Nephron (organoid): ENCODE measurements at regions not wholly inside any gene's neighbourhood (a gene's known extent, or its start where the extent isn't known, plus 50 kb on each side); places are given as distances from the start of the nearest gene placed in this dataset.

Experiments used
- H3K27ac Mint-ChIP-seq, 3 experiments: 2 replicates each; pipeline ENCODE4 v1.8.0; 2020; ENCODE audit warnings: mixed read lengths in 3 of 3, mild to moderate bottlenecking in 2 of 3, moderate library complexity in 1 of 3
- H3K27me3 Mint-ChIP-seq: 2 replicates; pipeline ENCODE4 v1.8.0; 2021; ENCODE audit warnings: low read depth, mild to moderate bottlenecking, moderate library complexity, mixed read lengths
- H3K36me3 Mint-ChIP-seq: 2 replicates; pipeline ENCODE4 v1.8.0; 2020; ENCODE audit warnings: low read depth, mixed read lengths
- H3K4me1 Mint-ChIP-seq: 2 replicates; pipeline ENCODE4 v1.8.0; 2020; ENCODE audit warnings: mixed read lengths
- H3K4me3 Mint-ChIP-seq, 3 experiments: 2 replicates each; pipeline ENCODE4 v1.8.0; 2020; ENCODE audit warnings: mild to moderate bottlenecking in 3 of 3, mixed read lengths in 3 of 3, moderate library complexity in 2 of 3
- H3K9me3 Mint-ChIP-seq: 2 replicates; pipeline ENCODE4 v1.8.0; 2020; ENCODE audit warnings: mixed read lengths
- TF ChIP-seq, protein P1 (sequence below), 3 experiments: fragments of 200-600 bp; sonication (generic); IDR thresholded peaks; one replicate each; pipeline ENCODE4 v1.5.0; 2021; ENCODE audit warnings: antibody characterized with exemption in 3 of 3; ENCODE audit not compliant: unreplicated experiment in 3 of 3

DNA sequence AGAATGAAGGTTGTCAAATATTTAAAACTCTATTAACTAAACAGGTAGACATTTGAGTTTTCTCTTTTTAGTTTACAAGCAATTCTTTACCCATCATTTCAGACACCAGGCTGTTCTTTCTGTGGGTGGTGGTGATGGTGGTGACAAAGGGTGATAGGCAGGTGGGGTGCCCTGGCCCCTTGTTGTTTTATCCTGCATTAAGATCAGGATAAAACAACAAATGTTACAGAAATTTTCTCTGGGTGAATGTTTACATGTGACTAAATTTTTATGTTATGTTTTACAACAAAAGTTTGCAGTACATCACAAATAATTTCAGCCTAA is 85.9 kb upstream of the MDM1 start:
- H3K36me3 Mint-ChIP-seq: no peaks in the 10 kb centered on the region
- TF ChIP-seq, protein P1, sequence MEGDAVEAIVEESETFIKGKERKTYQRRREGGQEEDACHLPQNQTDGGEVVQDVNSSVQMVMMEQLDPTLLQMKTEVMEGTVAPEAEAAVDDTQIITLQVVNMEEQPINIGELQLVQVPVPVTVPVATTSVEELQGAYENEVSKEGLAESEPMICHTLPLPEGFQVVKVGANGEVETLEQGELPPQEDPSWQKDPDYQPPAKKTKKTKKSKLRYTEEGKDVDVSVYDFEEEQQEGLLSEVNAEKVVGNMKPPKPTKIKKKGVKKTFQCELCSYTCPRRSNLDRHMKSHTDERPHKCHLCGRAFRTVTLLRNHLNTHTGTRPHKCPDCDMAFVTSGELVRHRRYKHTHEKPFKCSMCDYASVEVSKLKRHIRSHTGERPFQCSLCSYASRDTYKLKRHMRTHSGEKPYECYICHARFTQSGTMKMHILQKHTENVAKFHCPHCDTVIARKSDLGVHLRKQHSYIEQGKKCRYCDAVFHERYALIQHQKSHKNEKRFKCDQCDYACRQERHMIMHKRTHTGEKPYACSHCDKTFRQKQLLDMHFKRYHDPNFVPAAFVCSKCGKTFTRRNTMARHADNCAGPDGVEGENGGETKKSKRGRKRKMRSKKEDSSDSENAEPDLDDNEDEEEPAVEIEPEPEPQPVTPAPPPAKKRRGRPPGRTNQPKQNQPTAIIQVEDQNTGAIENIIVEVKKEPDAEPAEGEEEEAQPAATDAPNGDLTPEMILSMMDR (IDR thresholded peaks at IDR 0.05; ENCODE audit: unreplicated experiment in 3 of 3): no peak
- H3K27ac Mint-ChIP-seq: no peak overlapping the region
- no peak overlapping the region for H3K4me3 Mint-ChIP-seq
- H3K27me3 Mint-ChIP-seq: no peaks in the 10 kb centered on the region
- peaks cover 29% of the 10 kb centered on the region for H3K4me1 Mint-ChIP-seq
- H3K9me3 Mint-ChIP-seq: no peaks in the 10 kb centered on the region

DNA sequence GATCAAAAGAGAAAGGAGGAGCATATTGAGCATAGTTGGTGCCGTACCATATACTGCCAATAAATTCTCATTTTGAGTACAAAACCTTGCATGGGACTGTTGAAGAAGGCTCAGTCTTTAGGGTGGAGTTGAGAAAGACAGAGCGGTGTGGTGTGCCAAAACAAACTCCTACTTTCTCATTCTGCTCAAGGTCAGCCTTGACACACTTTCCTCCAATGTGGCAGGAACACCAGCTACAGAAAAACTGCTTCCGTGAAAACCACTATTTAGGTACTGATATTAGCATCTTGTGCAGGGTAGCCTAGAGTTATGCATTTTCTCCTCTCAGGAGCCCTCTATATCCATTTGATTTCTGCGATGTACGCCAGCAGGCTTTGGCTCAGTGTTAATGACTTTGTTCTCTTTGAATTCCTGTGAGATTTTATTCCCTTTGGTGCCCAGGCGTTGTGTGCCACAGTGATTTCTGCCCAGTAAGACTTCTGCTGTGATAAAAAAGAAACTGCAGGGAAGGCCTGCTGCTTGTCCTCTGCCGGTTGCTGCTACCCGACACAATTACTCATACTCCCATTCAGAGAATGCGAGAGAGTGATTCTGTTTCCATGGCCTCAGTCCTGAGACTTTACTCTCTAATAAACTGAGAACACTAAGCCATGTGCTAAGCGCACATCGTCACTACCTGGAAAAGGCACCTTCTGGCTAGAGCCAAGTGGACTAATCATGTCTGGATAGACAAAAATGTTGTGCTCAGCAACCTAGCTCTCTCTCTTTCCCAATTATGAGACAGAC is 88.3 kb upstream of the MDM1 start:
- H3K4me3 Mint-ChIP-seq: no peak overlapping the region
- no peaks in the 10 kb centered on the region for H3K36me3 Mint-ChIP-seq
- peaks cover 2% of the 10 kb centered on the region for H3K9me3 Mint-ChIP-seq
- H3K4me1 Mint-ChIP-seq: peaks cover 31% of the 10 kb centered on the region
- peaks cover 4% of the 10 kb centered on the region for H3K27me3 Mint-ChIP-seq
- peak overlapping the region; percentile 1 to 31 (median 22) for H3K27ac Mint-ChIP-seq
- TF ChIP-seq, protein P1 (IDR thresholded peaks at IDR 0.05; ENCODE audit: unreplicated experiment in 3 of 3): no peak

DNA sequence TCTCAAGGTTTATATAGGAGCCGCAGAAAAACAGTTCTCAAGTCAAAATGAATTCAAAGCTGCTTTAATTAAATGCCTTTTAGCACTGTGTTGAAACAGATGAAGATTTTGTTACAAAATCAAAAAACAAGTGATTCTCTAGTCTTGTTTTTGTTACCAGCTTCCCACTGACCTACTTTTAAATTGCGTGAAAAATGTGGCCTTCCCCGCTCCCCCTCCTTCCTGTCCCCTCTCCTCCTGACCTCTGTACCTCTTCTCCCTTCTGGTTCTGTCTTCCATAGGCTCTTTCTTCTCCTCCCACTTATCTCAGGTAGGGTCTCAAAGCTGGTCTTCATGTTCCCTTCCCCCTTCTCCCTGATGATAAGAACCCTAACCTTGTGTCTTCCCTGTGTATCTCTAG is 90.0 kb upstream of the MDM1 start:
- peaks cover 31% of the 10 kb centered on the region for H3K4me1 Mint-ChIP-seq
- no peak overlapping the region for H3K4me3 Mint-ChIP-seq
- no peaks in the 10 kb centered on the region for H3K36me3 Mint-ChIP-seq
- H3K27ac Mint-ChIP-seq: no peak overlapping the region
- TF ChIP-seq, protein P1 (IDR thresholded peaks at IDR 0.05; ENCODE audit: unreplicated experiment in 3 of 3): no peak
- peaks cover 4% of the 10 kb centered on the region for H3K27me3 Mint-ChIP-seq
- peaks cover 2% of the 10 kb centered on the region for H3K9me3 Mint-ChIP-seq

DNA sequence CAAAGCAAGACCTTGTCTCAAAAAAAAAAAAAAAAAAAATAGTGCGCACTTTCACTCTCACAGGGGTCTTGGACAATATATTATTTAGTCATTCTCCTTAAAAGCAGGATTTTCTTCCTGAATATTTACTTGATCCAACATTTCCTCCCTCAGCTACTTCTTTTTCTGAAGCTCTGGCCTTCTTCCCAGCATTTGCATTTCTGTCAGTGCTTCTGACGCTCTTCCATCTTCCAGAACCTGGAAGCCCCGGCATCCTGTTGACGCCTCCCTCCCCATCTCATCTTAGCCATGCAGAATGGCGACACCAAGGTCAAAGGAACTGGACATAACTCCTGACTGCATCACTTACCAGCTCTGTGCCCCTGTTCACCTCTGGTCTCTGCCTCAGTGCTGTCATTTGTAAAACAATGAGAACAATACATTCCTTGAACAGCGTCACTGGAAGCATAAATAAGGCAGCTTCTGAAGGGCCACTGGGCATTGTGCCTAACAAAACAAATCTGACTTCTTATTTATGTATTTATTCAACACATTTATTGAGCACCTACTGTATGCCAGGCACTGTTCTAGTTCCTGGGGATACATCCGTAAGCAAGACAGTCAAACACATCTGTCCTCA is 90.9 kb upstream of the MDM1 start:
- peak overlapping the region in 2 of 3 experiments; percentile 0 to 37 for H3K27ac Mint-ChIP-seq
- H3K4me3 Mint-ChIP-seq: no peak overlapping the region
- no peaks in the 10 kb centered on the region for H3K36me3 Mint-ChIP-seq
- peaks cover 2% of the 10 kb centered on the region for H3K9me3 Mint-ChIP-seq
- peaks cover 25% of the 10 kb centered on the region for H3K4me1 Mint-ChIP-seq
- TF ChIP-seq, protein P1 (IDR thresholded peaks at IDR 0.05; ENCODE audit: unreplicated experiment in 3 of 3): no peak
- H3K27me3 Mint-ChIP-seq: peaks cover 4% of the 10 kb centered on the region

DNA sequence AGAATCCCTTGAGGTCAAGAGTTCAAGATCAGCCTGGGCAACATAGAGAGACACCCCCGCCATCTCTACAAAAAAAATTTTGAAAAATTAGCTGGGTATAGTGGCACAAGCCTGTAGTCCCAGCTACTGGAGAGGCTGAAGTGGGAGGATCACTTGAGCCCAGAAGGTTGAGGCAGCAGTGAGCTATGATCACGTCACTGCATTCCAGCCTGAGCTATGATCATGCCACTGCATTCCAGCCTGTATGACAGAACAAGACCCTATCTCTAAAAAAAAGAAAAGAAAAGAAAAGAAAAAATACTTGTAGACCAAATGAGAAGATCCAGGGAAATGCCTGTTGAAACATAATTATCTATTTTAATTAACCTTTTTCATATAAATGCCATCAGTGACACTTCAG is 93.8 kb upstream of the MDM1 start:
- peaks cover 2% of the 10 kb centered on the region for H3K9me3 Mint-ChIP-seq
- H3K36me3 Mint-ChIP-seq: no peaks in the 10 kb centered on the region
- peaks cover 34% of the 10 kb centered on the region for H3K4me1 Mint-ChIP-seq
- no peak overlapping the region for H3K4me3 Mint-ChIP-seq
- peak overlapping the region in 2 of 3 experiments; percentile 1 to 15 for H3K27ac Mint-ChIP-seq
- TF ChIP-seq, protein P1 (IDR thresholded peaks at IDR 0.05; ENCODE audit: unreplicated experiment in 3 of 3): no peak
- peaks cover 4% of the 10 kb centered on the region for H3K27me3 Mint-ChIP-seq

DNA sequence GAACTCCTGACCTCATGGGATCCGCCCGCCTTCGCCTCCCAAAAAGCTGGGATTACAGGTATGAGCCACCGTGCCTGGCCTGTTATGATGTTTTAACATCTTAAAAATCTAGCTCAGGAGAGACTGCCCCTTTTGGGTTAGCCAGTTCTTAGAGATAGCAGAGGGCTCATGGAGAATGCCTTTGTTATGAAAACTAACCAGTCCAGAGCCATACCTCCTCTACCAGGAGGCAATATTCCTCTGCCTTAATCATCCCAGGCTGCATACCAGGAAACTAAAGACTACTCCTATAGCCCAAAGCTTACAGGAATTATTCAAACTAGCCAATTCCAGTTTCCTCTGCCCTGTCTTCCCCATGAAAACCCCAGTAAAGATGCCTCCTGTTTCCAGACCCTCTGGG is 96.0 kb upstream of the MDM1 start:
- peak overlapping the region; percentile 6 to 73 (median 71) for H3K27ac Mint-ChIP-seq
- H3K4me3 Mint-ChIP-seq: no peak overlapping the region
- TF ChIP-seq, protein P1 (IDR thresholded peaks at IDR 0.05; ENCODE audit: unreplicated experiment in 3 of 3): no peak
- H3K27me3 Mint-ChIP-seq: peaks cover 4% of the 10 kb centered on the region
- peaks cover 2% of the 10 kb centered on the region for H3K9me3 Mint-ChIP-seq
- H3K4me1 Mint-ChIP-seq: peaks cover 48% of the 10 kb centered on the region
- H3K36me3 Mint-ChIP-seq: no peaks in the 10 kb centered on the region
